HG03439 (cell line): ENCODE measurements at regions not wholly inside any gene's neighbourhood (a gene's known extent, or its start where the extent isn't known, plus 50 kb on each side); places are given as distances from the start of the nearest gene placed in this dataset.

ENCODE experiments used
- ATAC-seq: cut with Tn5 transposase; IDR thresholded peaks from one replicate; pipeline ENCODE4 v1.9.1; 2021; ENCODE audit warnings: mild to moderate bottlenecking, moderate library complexity; ENCODE audit not compliant: unreplicated experiment

- no peak for ATAC-seq
Observed at GRCh38 chr5:4164167-4164566, 568.5 kb downstream of the IRX1 start.

- ATAC-seq = no peak
Observed at GRCh38 chr5:4180703-4181102, 585.1 kb downstream of the IRX1 start.

GRCh38 chr5:4182144-4182543 lies 586.5 kb downstream of the IRX1 start:
- ATAC-seq = no peak

GRCh38 chr5:4185127-4185526 lies 589.5 kb downstream of the IRX1 start:
- ATAC-seq = no peak

- ATAC-seq = no peak
Observed at GRCh38 chr5:4188704-4189103, 593.1 kb downstream of the IRX1 start.

GRCh38 chr5:4189317-4189716 lies 593.7 kb downstream of the IRX1 start:
- ATAC-seq = no peak

- no peak for ATAC-seq
Observed at GRCh38 chr5:4191041-4191440, 595.4 kb downstream of the IRX1 start.

GRCh38 chr5:4191703-4192102 lies 596.1 kb downstream of the IRX1 start:
- ATAC-seq = no peak

- ATAC-seq = no peak
Observed at GRCh38 chr5:4192111-4192510, 596.5 kb downstream of the IRX1 start.

GRCh38 chr5:4196744-4197143 lies 601.1 kb downstream of the IRX1 start:
- ATAC-seq = no peak

GRCh38 chr5:4197151-4197550 lies 601.5 kb downstream of the IRX1 start:
- no peak for ATAC-seq

- ATAC-seq = no peak
Observed at GRCh38 chr5:4198461-4198860, 602.8 kb downstream of the IRX1 start.

GRCh38 chr5:4199049-4199841 lies 603.6 kb downstream of the IRX1 start:
- no peak for ATAC-seq

GRCh38 chr5:4203146-4203545 lies 607.5 kb downstream of the IRX1 start:
- no peak for ATAC-seq

GRCh38 chr5:4204276-4205141 lies 608.9 kb downstream of the IRX1 start:
- no peak for ATAC-seq

- ATAC-seq = no peak
Observed at GRCh38 chr5:4205398-4205797, 609.8 kb downstream of the IRX1 start.

GRCh38 chr5:4206127-4206526 lies 610.5 kb downstream of the IRX1 start:
- ATAC-seq = no peak

- ATAC-seq = no peak
Observed at GRCh38 chr5:4207486-4207885, 611.9 kb downstream of the IRX1 start.

GRCh38 chr5:4208537-4208936 lies 612.9 kb downstream of the IRX1 start:
- ATAC-seq = no peak

- no peak for ATAC-seq
Observed at GRCh38 chr5:4208996-4209395, 613.4 kb downstream of the IRX1 start.

GRCh38 chr5:4212071-4212739 lies 616.6 kb downstream of the IRX1 start:
- ATAC-seq = no peak
